DND-41 (cell line): ENCODE measurements at regions not wholly inside any gene's neighbourhood (a gene's known extent, or its start where the extent isn't known, plus 50 kb on each side); places are given as distances from the start of the nearest gene placed in this dataset.
"Not testable (repeated sequence)": the region's sequence is repeated elsewhere in the genome, so short reads cannot be mapped to it uniquely, and the experiment has no call there.

Source experiments
- ATAC-seq: fragments of 200-7000 bp; cut with Tn5 transposase; 3 replicates; pipeline ENCODE4 v1.9.1; 2021; ENCODE audit warnings: low read depth; ENCODE audit not compliant: insufficient read depth
- DNase-seq: peaks from one replicate; pipeline ENCODE4 v3.0.0-alpha.2; 2020
- H2AFZ ChIP-seq: 2 replicates; pipeline ENCODE4 v1.6.0; 2012; ENCODE audit warnings: low read depth, low read length
- H3K27ac ChIP-seq: 2 replicates; pipeline ENCODE4 v1.5.1; 2012; ENCODE audit warnings: low read length, inconsistent platforms
- H3K27me3 ChIP-seq: fragments of 200-600 bp; sonication (generic); 2 replicates; pipeline ENCODE4 v1.6.0; 2012; ENCODE audit warnings: low read length, mild to moderate bottlenecking, inconsistent platforms; ENCODE audit not compliant: insufficient read depth, poor library complexity
- H3K36me3 ChIP-seq: 2 replicates; pipeline ENCODE4 v1.5.1; 2012; ENCODE audit warnings: low read length, inconsistent platforms; ENCODE audit not compliant: insufficient read depth
- H3K4me1 ChIP-seq: 2 replicates; pipeline ENCODE4 v1.5.1; 2012; ENCODE audit warnings: mild to moderate bottlenecking, low read length; ENCODE audit not compliant: insufficient read depth
- H3K4me2 ChIP-seq: 2 replicates; pipeline ENCODE4 v1.6.0; 2012; ENCODE audit warnings: mild to moderate bottlenecking, moderate library complexity, low read length, inconsistent platforms; ENCODE audit not compliant: insufficient read depth
- H3K4me3 ChIP-seq, 2 experiments: fragments of 200-600 bp in 1 of 2; shearing (Covaris generic) in 1 of 2; 2 replicates each; pipeline ENCODE4 v1.5.1; 2012 to 2016; ENCODE audit warnings: inconsistent platforms in 2 of 2, low read length in 2 of 2, mild to moderate bottlenecking in 2 of 2, low read depth in 1 of 2, moderate library complexity in 1 of 2
- H3K79me2 ChIP-seq: 2 replicates; pipeline ENCODE4 v1.6.0; 2012; ENCODE audit warnings: low read length, inconsistent platforms; ENCODE audit not compliant: insufficient read depth
- H3K9ac ChIP-seq: 2 replicates; pipeline ENCODE4 v1.6.0; 2012; ENCODE audit warnings: low read depth, mild to moderate bottlenecking, inconsistent platforms, low read length, moderate library complexity
- H3K9me3 ChIP-seq: 2 replicates; pipeline ENCODE4 v1.5.1; 2012; ENCODE audit warnings: low read length, moderate library complexity, mild to moderate bottlenecking, inconsistent platforms; ENCODE audit not compliant: insufficient read depth, severe bottlenecking
- H4K20me1 ChIP-seq: 2 replicates; pipeline ENCODE4 v1.6.0; 2012; ENCODE audit warnings: low read length; ENCODE audit not compliant: insufficient read depth
- EZH2 ChIP-seq: IDR thresholded peaks from 3 replicates; pipeline ENCODE4 v1.6.1; 2012; ENCODE audit warnings: borderline replicate concordance, low read depth, mild to moderate bottlenecking, moderate library complexity, low read length, inconsistent platforms; ENCODE audit not compliant: severe bottlenecking
- TF ChIP-seq, protein P1 (sequence below): IDR thresholded peaks from 2 replicates; pipeline ENCODE4 v1.5.1; 2012; ENCODE audit warnings: borderline replicate concordance, low read length, moderate library complexity, mild to moderate bottlenecking; ENCODE audit not compliant: poor library complexity, severe bottlenecking; ENCODE audit errors: extremely low read depth

DNA sequence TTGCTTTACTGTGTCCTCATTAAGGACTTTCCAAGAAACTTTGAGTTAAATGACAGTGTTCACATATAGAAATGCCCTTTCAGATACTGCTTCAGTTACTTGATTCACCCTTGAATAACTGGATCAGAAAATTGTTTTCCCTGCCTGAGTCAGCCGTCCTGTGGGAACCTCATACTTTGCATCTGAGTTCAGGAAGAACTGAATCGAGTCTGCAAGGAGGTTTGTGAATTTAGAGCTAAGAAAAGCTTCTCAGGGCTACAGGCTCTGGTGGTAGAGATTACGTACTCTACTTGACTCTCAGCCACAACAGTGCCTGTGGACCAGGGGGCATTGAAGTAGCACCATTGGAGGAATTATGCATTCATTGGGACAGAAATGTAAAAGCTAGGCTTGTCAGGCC is 252.4 kb upstream of the C2CD4B start:
- no peaks in the 10 kb centered on the region for H3K36me3 ChIP-seq
- no peaks in the 10 kb centered on the region for H3K9me3 ChIP-seq
- H3K4me3 ChIP-seq: no peak overlapping the region
- no peaks in the 10 kb centered on the region for H3K4me1 ChIP-seq
- no peak overlapping the region for H2AFZ ChIP-seq
- no peak for DNase-seq
- H3K79me2 ChIP-seq: no peaks in the 10 kb centered on the region
- H3K27ac ChIP-seq: no peak overlapping the region
- H3K27me3 ChIP-seq: no peaks in the 10 kb centered on the region
- no peak for TF ChIP-seq EZH2
- TF ChIP-seq, protein P1, sequence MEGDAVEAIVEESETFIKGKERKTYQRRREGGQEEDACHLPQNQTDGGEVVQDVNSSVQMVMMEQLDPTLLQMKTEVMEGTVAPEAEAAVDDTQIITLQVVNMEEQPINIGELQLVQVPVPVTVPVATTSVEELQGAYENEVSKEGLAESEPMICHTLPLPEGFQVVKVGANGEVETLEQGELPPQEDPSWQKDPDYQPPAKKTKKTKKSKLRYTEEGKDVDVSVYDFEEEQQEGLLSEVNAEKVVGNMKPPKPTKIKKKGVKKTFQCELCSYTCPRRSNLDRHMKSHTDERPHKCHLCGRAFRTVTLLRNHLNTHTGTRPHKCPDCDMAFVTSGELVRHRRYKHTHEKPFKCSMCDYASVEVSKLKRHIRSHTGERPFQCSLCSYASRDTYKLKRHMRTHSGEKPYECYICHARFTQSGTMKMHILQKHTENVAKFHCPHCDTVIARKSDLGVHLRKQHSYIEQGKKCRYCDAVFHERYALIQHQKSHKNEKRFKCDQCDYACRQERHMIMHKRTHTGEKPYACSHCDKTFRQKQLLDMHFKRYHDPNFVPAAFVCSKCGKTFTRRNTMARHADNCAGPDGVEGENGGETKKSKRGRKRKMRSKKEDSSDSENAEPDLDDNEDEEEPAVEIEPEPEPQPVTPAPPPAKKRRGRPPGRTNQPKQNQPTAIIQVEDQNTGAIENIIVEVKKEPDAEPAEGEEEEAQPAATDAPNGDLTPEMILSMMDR: no peak
- no peak for ATAC-seq
- H3K4me2 ChIP-seq: no peak overlapping the region
- no peaks in the 10 kb centered on the region for H4K20me1 ChIP-seq
- no peak overlapping the region for H3K9ac ChIP-seq

DNA sequence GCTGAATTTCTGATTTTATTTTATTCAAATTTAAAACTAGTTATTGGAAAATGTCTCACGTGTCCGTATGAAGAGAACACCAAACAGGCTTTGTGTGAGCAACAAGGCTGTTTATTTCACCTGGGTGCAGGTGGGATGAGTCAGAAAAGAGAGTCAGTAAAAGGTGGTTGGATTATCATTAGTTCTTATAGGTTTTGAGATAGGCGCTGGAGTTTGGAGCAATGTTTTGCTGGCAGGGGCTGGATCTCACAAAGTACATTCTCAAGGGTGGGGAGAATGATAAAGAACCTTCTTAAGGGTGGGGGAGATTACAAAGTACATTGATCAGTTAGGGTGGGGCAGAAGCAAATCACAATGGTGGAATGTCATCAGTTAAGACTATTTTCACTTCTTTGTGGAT is 253.4 kb upstream of the C2CD4B start:
- H3K4me3 ChIP-seq, H3K27ac ChIP-seq, H3K36me3 ChIP-seq, DNase-seq, H3K27me3 ChIP-seq, H3K79me2 ChIP-seq, ATAC-seq, H2AFZ ChIP-seq, H3K4me2 ChIP-seq, H3K9ac ChIP-seq, H3K4me1 ChIP-seq, H3K9me3 ChIP-seq, H4K20me1 ChIP-seq: not testable (repeated sequence)

DNA sequence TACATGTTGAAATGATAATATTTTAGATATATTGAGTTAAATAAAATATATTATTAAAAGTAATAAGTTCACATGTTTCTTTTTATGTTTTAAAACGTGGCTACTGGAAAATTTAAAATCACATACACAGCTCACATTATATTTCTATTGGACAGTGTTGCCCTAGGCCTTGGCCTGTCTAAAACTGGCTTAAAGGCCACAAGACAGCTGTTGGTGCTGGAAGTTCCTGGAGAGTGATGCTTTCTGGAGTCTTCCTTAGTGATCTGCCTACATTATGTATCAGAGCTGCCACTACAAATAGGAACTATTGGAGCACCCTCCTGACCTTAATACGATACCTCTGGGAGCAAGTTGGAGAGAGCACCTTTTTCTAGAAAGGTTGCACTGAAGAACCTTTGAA is 254.1 kb upstream of the C2CD4B start:
- TF ChIP-seq, protein P1: no peak
- no peak for TF ChIP-seq EZH2
- Histone ChIP-seq H3K79me2 (no peaks in the 10 kb centered on the region), H3K27me3 (no peaks in the 10 kb centered on the region), H3K36me3 (no peaks in the 10 kb centered on the region), H3K4me3 (no peak overlapping the region), H3K9me3 (no peaks in the 10 kb centered on the region), H3K4me1 (no peaks in the 10 kb centered on the region), H4K20me1 (no peaks in the 10 kb centered on the region), H3K9ac (no peak overlapping the region), H3K4me2 (no peak overlapping the region), H3K27ac (no peak overlapping the region), H2AFZ (no peak overlapping the region)
- DNase-seq (no peak), ATAC-seq (no peak)

DNA sequence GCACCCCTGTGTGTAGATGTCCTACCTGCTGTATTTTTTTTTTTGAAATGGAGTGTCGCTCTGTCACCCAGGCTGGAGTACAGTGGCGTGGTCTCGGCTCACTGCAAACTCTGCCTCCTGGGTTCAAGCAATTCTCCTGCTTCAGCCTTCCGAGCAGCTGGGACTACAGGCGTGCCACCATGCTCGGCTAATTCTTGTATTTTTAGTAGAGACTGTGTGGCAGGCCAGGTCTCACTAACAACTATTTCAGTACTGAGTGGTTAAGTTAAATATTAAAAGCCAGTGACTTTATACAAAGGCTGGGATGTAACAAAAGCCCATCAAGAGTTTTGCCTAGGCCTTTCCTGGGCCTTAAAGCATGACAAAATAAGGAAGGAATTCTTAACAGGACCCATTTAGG is 255.3 kb upstream of the C2CD4B start:
- not testable (repeated sequence) for H3K4me3 ChIP-seq, H3K27me3 ChIP-seq, H3K4me1 ChIP-seq, DNase-seq, H4K20me1 ChIP-seq, ATAC-seq, H3K36me3 ChIP-seq, H3K9ac ChIP-seq, H3K79me2 ChIP-seq, H3K4me2 ChIP-seq, H3K9me3 ChIP-seq, H3K27ac ChIP-seq, H2AFZ ChIP-seq

DNA sequence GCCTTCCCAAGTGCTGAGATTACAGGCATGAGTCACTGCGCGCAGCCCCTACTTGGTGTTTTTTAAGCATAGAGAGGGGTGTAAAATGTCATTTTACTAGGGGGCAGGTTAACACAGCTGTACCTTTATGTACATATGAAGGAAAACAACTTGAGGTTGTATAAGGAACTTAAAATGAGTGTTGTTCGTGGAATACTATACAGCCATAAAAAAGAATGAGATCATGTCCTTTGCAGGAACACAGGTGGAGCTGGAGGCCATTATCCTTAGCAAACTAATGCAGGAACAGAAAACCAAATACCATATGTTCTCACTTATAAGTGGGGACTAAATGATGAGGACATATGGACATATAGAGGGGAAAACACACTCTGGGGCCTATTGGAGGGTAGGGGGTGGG is 256.2 kb upstream of the C2CD4B start:
- Histone ChIP-seq H3K4me1 (no peaks in the 10 kb centered on the region), H3K36me3 (no peaks in the 10 kb centered on the region), H3K9ac (no peak overlapping the region), H2AFZ (no peak overlapping the region), H3K27ac (no peak overlapping the region), H3K9me3 (no peaks in the 10 kb centered on the region), H3K4me3 (no peak overlapping the region), H4K20me1 (no peaks in the 10 kb centered on the region), H3K4me2 (no peak overlapping the region), H3K27me3 (no peaks in the 10 kb centered on the region), H3K79me2 (no peaks in the 10 kb centered on the region)
- TF ChIP-seq, protein P1: no peak
- TF ChIP-seq EZH2: no peak
- ATAC-seq (no peak), DNase-seq (no peak)
